ENCODE measurements at regions not wholly inside any gene's neighbourhood (a gene's known extent, or its start where the extent isn't known, plus 50 kb on each side); places are given as distances from the start of the nearest gene placed in this dataset.

- Mint-ChIP-seq H3K9me3 (no peaks in the 10 kb centered on the region), H3K27me3 (peaks cover 18% of the 10 kb centered on the region), H3K4me3 (no peak overlapping the region), H3K4me1 (no peaks in the 10 kb centered on the region), H3K27ac (no peak overlapping the region), H3K36me3 (ENCODE audit: low read depth) (no peaks in the 10 kb centered on the region)
- DNase-seq (no peak), ATAC-seq (ENCODE audit: low read depth) (no peak)
- intact Hi-C loops (cut with micrococcal nuclease) = no loop called here
- no peak for TF ChIP-seq CTCF (IDR thresholded peaks at IDR 0.05)
- POLR2A ChIA-PET = no interaction called here
- CTCF ChIA-PET = no interaction called here
Measured at GRCh38 chr18:57991552-57991951, 52.5 kb upstream of the NEDD4L start.

- Mint-ChIP-seq H3K4me3 (no peak overlapping the region), H3K36me3 (ENCODE audit: low read depth) (no peaks in the 10 kb centered on the region), H3K4me1 (no peaks in the 10 kb centered on the region), H3K9me3 (no peaks in the 10 kb centered on the region), H3K27ac (no peak overlapping the region), H3K27me3 (peaks cover 18% of the 10 kb centered on the region)
- no peak for ATAC-seq (ENCODE audit: low read depth)
- POLR2A ChIA-PET = no interaction called here
- CTCF ChIA-PET = interaction anchor here (1.3 to 1.8 kb wide), 2 partner anchors 30 to 192 kb away, joined by 3 to 4 read pairs; no protein-coding TSS in a partner anchor
- DNase-seq = no peak
- intact Hi-C loops (cut with micrococcal nuclease) = no loop called here
- no peak for TF ChIP-seq CTCF (IDR thresholded peaks at IDR 0.05)
Measured at GRCh38 chr18:57989536-57989935, 54.5 kb upstream of the NEDD4L start.

- Mint-ChIP-seq H3K9me3 (no peaks in the 10 kb centered on the region), H3K4me3 (no peak overlapping the region), H3K4me1 (peaks cover 6% of the 10 kb centered on the region), H3K27ac (no peak overlapping the region), H3K36me3 (ENCODE audit: low read depth) (no peaks in the 10 kb centered on the region), H3K27me3 (no peaks in the 10 kb centered on the region)
- no peak for TF ChIP-seq CTCF (IDR thresholded peaks at IDR 0.05)
- ChIA-PET POLR2A (no interaction called here), CTCF (no interaction called here)
- intact Hi-C loops (cut with micrococcal nuclease) = no loop called here
- ATAC-seq (ENCODE audit: low read depth) (no peak), DNase-seq (no peak)
Measured at GRCh38 chr18:57984490-57985115, 59.4 kb upstream of the NEDD4L start.

GRCh38 chr18:57983965-57984364 lies 60.1 kb upstream of the NEDD4L start:
- Mint-ChIP-seq H3K27me3 (no peaks in the 10 kb centered on the region), H3K9me3 (no peaks in the 10 kb centered on the region), H3K36me3 (ENCODE audit: low read depth) (no peaks in the 10 kb centered on the region), H3K27ac (no peak overlapping the region), H3K4me3 (no peak overlapping the region), H3K4me1 (peaks cover 6% of the 10 kb centered on the region)
- intact Hi-C loops (cut with micrococcal nuclease) = no loop called here
- POLR2A ChIA-PET = no interaction called here
- CTCF ChIA-PET = no interaction called here
- no peak for DNase-seq
- ATAC-seq (ENCODE audit: low read depth) = no peak
- no peak for TF ChIP-seq CTCF (IDR thresholded peaks at IDR 0.05)

- CTCF ChIA-PET = interaction anchor here (0.6 to 0.8 kb wide), 2 partner anchors 138 to 1261 kb away, joined by 3 read pairs; no protein-coding TSS in a partner anchor
- ATAC-seq (ENCODE audit: low read depth) = no peak
- H3K9me3 Mint-ChIP-seq = no peaks in the 10 kb centered on the region
- no peak overlapping the region for H3K27ac Mint-ChIP-seq
- intact Hi-C loops (cut with micrococcal nuclease) = no loop called here
- POLR2A ChIA-PET = no interaction called here
- no peaks in the 10 kb centered on the region for H3K27me3 Mint-ChIP-seq
- TF ChIP-seq CTCF (IDR thresholded peaks at IDR 0.05) = no peak
- H3K4me1 Mint-ChIP-seq = peaks cover 6% of the 10 kb centered on the region
- no peaks in the 10 kb centered on the region for H3K36me3 Mint-ChIP-seq (ENCODE audit: low read depth)
- DNase-seq = no peak
- no peak overlapping the region for H3K4me3 Mint-ChIP-seq
Measured at GRCh38 chr18:57983472-57983871, 60.6 kb upstream of the NEDD4L start.
